Tibial nerve (tissue), 4 donors: ENCODE measurements at regions not wholly inside any gene's neighbourhood (a gene's known extent, or its start where the extent isn't known, plus 50 kb on each side); places are given as distances from the start of the nearest gene placed in this dataset.

Source experiments
- CTCF ChIP-seq, 5 experiments: fragments of 200-600 bp in 3 of 5; fragments of 450-650 bp in 2 of 5; sonication (generic) in 3 of 5; IDR thresholded peaks; one replicate each; pipeline ENCODE4 v1.5.1; 2016 to 2019; ENCODE audit warnings: antibody characterized with exemption in 5 of 5, mild to moderate bottlenecking in 3 of 5, moderate library complexity in 2 of 5
- EP300 ChIP-seq, 2 donors: sonication (generic); formaldehyde crosslinking; IDR thresholded peaks; one replicate each; pipeline ENCODE4 v1.6.1; 2017; ENCODE audit warnings: antibody characterized with exemption in 2 of 2, mild to moderate bottlenecking in 1 of 2
- POLR2A ChIP-seq, 2 donors: fragments of 450-650 bp; IDR thresholded peaks; one replicate each; pipeline ENCODE4 v1.6.1; 2017; ENCODE audit warnings: antibody characterized with exemption in 2 of 2, mild to moderate bottlenecking in 2 of 2, moderate library complexity in 2 of 2

GRCh38 chr10:2994221-2994961 is 73.0 kb upstream of the PFKP start:
- TF ChIP-seq CTCF (IDR thresholded peaks at IDR 0.05) = no peak
- no peak for TF ChIP-seq POLR2A (IDR thresholded peaks at IDR 0.05)
- TF ChIP-seq EP300 (IDR thresholded peaks at IDR 0.05) = no peak
